HG03039 (cell line): ENCODE measurements at regions not wholly inside any gene's neighbourhood (a gene's known extent, or its start where the extent isn't known, plus 50 kb on each side); places are given as distances from the start of the nearest gene placed in this dataset.

ENCODE experiments used
- ATAC-seq: cut with Tn5 transposase; IDR thresholded peaks from one replicate; pipeline ENCODE4 v1.9.1; 2021; ENCODE audit warnings: mild to moderate bottlenecking, moderate library complexity; ENCODE audit not compliant: unreplicated experiment

GRCh38 chr4:182973511-182973911, 56.3 kb upstream of the DCTD start:
- ATAC-seq: no peak

- ATAC-seq: no peak
These were observed 54.5 kb upstream of the DCTD start for GRCh38 chr4:182971702-182972101.

- peak; percentile 70 for ATAC-seq
These were observed 52.6 kb upstream of the DCTD start for GRCh38 chr4:182969651-182970279.

- ATAC-seq: no peak
These were observed 51.9 kb upstream of the DCTD start for GRCh38 chr4:182968917-182969650.

- no peak for ATAC-seq
These were observed 50.2 kb upstream of the DCTD start for GRCh38 chr4:182967403-182967802.
